ENCODE measurements at regions not wholly inside any gene's neighbourhood (a gene's known extent, or its start where the extent isn't known, plus 50 kb on each side); places are given as distances from the start of the nearest gene placed in this dataset.

- intact Hi-C loops (cut with micrococcal nuclease) = no loop called here
- no peaks in the 10 kb centered on the region for H3K27me3 ChIP-seq (ENCODE audit: insufficient read depth, low read length)
- H3K36me3 ChIP-seq (ENCODE audit: control insufficient read depth in 1 of 2, insufficient read depth in 2 of 2, low read length in 2 of 2) = no peaks in the 10 kb centered on the region
- ChIA-PET RAD21 (ENCODE audit: low non-redundant PET in 1 of 2, low total read pairs in 2 of 2, uncharacterized antibody in 2 of 2, unreplicated experiment in 2 of 2) (no interaction called here), POLR2A (no interaction called here), CTCF (no interaction called here)
- no peaks in the 10 kb centered on the region for H3K79me2 ChIP-seq (ENCODE audit: insufficient read depth, low read length)
- no peaks in the 10 kb centered on the region for H4K20me1 ChIP-seq (ENCODE audit: insufficient read depth)
- no peaks in the 10 kb centered on the region for H3K4me1 ChIP-seq (ENCODE audit: control insufficient read depth in 1 of 2, insufficient read depth in 2 of 2, low read length in 2 of 2)
- no peaks in the 10 kb centered on the region for H3K9me3 ChIP-seq (ENCODE audit: control insufficient read depth in 1 of 2, insufficient read depth in 1 of 2, low read depth in 1 of 2, low read length in 2 of 2)
- ATAC-seq (no peak), DNase-seq (ENCODE audit: low read depth, low spot score) (no peak)
- H3K27ac ChIP-seq (ENCODE audit: low read depth, low read length) = no peak overlapping the region
- H3K4me3 ChIP-seq (replicated peaks in 1 of 2; ENCODE audit: low read depth in 1 of 2, low read length in 2 of 2) = no peak overlapping the region
- no peak overlapping the region for H3K4me2 ChIP-seq (ENCODE audit: low read length)
- H3K9ac ChIP-seq (ENCODE audit: low read length) = no peak overlapping the region
- H2AFZ ChIP-seq (ENCODE audit: low read depth, low read length, poor library complexity, severe bottlenecking) = no peak overlapping the region
- TF ChIP-seq RAD21 (IDR thresholded peaks at IDR 0.05; ENCODE audit: low read depth) = no peak
- TF ChIP-seq EZH2 (IDR thresholded peaks at IDR 0.05) = no peak
- TF ChIP-seq ELF1 (IDR thresholded peaks at IDR 0.05; ENCODE audit: borderline replicate concordance, low read depth) = no peak
- no peak for TF ChIP-seq JUND (IDR thresholded peaks at IDR 0.05)
- no peak for TF ChIP-seq POLR2A (IDR thresholded peaks at IDR 0.05; ENCODE audit: borderline replicate concordance, extremely low read depth, insufficient read depth, insufficient read length)
- H3K9me2 ChIP-seq (ENCODE audit: insufficient read depth) = no peaks in the 10 kb centered on the region
- BruUV-seq (replicated peaks) = no TSS peak
Measured at GRCh38 chr7:121696954-121697353, 176.0 kb upstream of the PTPRZ1 start.

- DNase-seq (ENCODE audit: low read depth, low spot score) (no peak), ATAC-seq (no peak)
- Histone ChIP-seq H3K79me2 (ENCODE audit: insufficient read depth, low read length) (no peaks in the 10 kb centered on the region), H3K4me3 (replicated peaks in 1 of 2; ENCODE audit: low read depth in 1 of 2, low read length in 2 of 2) (no peak overlapping the region), H3K27me3 (ENCODE audit: insufficient read depth, low read length) (no peaks in the 10 kb centered on the region), H3K9me3 (ENCODE audit: control insufficient read depth in 1 of 2, insufficient read depth in 1 of 2, low read depth in 1 of 2, low read length in 2 of 2) (no peaks in the 10 kb centered on the region), H3K4me1 (ENCODE audit: control insufficient read depth in 1 of 2, insufficient read depth in 2 of 2, low read length in 2 of 2) (no peaks in the 10 kb centered on the region), H3K9me2 (ENCODE audit: insufficient read depth) (no peaks in the 10 kb centered on the region), H3K27ac (ENCODE audit: low read depth, low read length) (no peak overlapping the region), H3K9ac (ENCODE audit: low read length) (no peak overlapping the region), H3K4me2 (ENCODE audit: low read length) (no peak overlapping the region), H2AFZ (ENCODE audit: low read depth, low read length, poor library complexity, severe bottlenecking) (no peak overlapping the region), H4K20me1 (ENCODE audit: insufficient read depth) (no peaks in the 10 kb centered on the region), H3K36me3 (ENCODE audit: control insufficient read depth in 1 of 2, insufficient read depth in 2 of 2, low read length in 2 of 2) (no peaks in the 10 kb centered on the region)
- POLR2A ChIA-PET = no interaction called here
- BruUV-seq (replicated peaks) = no TSS peak
- RAD21 ChIA-PET (ENCODE audit: low non-redundant PET in 1 of 2, low total read pairs in 2 of 2, uncharacterized antibody in 2 of 2, unreplicated experiment in 2 of 2) = no interaction called here
- intact Hi-C loops (cut with micrococcal nuclease) = no loop called here
- TF ChIP-seq REST (IDR thresholded peaks at IDR 0.05; ENCODE audit: low read depth) (peak; percentile 33), ELF1 (IDR thresholded peaks at IDR 0.05; ENCODE audit: borderline replicate concordance, low read depth) (no peak)
- CTCF ChIA-PET = interaction anchor here (1.2 kb wide), 1 partner anchor 305 kb away, joined by 4 read pairs; no protein-coding TSS in a partner anchor
Measured at GRCh38 chr7:121689749-121690148, 183.2 kb upstream of the PTPRZ1 start.
